Spleen (tissue), 11 donors: ENCODE measurements at regions not wholly inside any gene's neighbourhood (a gene's known extent, or its start where the extent isn't known, plus 50 kb on each side); places are given as distances from the start of the nearest gene placed in this dataset.
"Not testable (repeated sequence)": the region's sequence is repeated elsewhere in the genome, so short reads cannot be mapped to it uniquely, and the experiment has no call there.

Source experiments
- DNase-seq: peaks from one replicate; pipeline ENCODE4 v3.0.0-alpha.2; 2020
- H3K27ac ChIP-seq, 8 donors: fragments of 200-600 bp; sonication (generic) in 7 of 8; 1 replicate in 4 of 8; 2 replicates in 4 of 8; pipeline versions ENCODE4 v1.5.0 to v1.8.0; 2016 to 2021; ENCODE audit warnings: inconsistent platforms in 4 of 8, mild to moderate bottlenecking in 4 of 8, moderate library complexity in 1 of 8
- H3K27me3 ChIP-seq, 7 donors: fragments of 200-600 bp; sonication (generic) in 6 of 7; replicated peaks in 1 of 7; 1 replicate in 4 of 7; 2 replicates in 3 of 7; pipeline versions ENCODE4 v1.5.0 to v1.8.0; 2016 to 2021; ENCODE audit warnings: inconsistent platforms in 3 of 7, mild to moderate bottlenecking in 1 of 7
- H3K36me3 ChIP-seq, 6 donors: fragments of 200-600 bp; sonication (generic) in 5 of 6; 1 replicate in 4 of 6; 2 replicates in 2 of 6; pipeline versions ENCODE4 v1.5.0 to v1.8.0; 2016 to 2021; ENCODE audit warnings: inconsistent platforms in 2 of 6
- H3K4me1 ChIP-seq, 6 donors: fragments of 200-600 bp; sonication (generic) in 5 of 6; 1 replicate in 3 of 6; 2 replicates in 3 of 6; pipeline versions ENCODE4 v1.5.0 to v1.8.0; 2016 to 2021; ENCODE audit warnings: inconsistent platforms in 3 of 6
- H3K4me3 ChIP-seq, 8 donors: fragments of 200-600 bp; sonication (generic) in 7 of 8; 1 replicate in 4 of 8; 2 replicates in 4 of 8; pipeline versions ENCODE4 v1.5.0 to v1.8.0; 2016 to 2021; ENCODE audit warnings: inconsistent platforms in 4 of 8, mild to moderate bottlenecking in 4 of 8, moderate library complexity in 2 of 8
- H3K9me3 ChIP-seq, 8 donors: fragments of 200-600 bp; sonication (generic) in 7 of 8; 1 replicate in 4 of 8; 2 replicates in 4 of 8; pipeline versions ENCODE4 v1.5.0 to v1.8.0; 2016 to 2021; ENCODE audit warnings: inconsistent platforms in 4 of 8
- POLR2A ChIP-seq, 3 donors: fragments of 450-650 bp; IDR thresholded peaks; one replicate each; pipeline ENCODE4 v1.5.1; 2017; ENCODE audit warnings: antibody characterized with exemption in 3 of 3, mild to moderate bottlenecking in 1 of 3
- POLR2AphosphoS5 ChIP-seq, 3 donors: sonication (generic); formaldehyde crosslinking; IDR thresholded peaks; one replicate each; pipeline ENCODE4 v1.5.1; 2017; ENCODE audit warnings: antibody characterized with exemption in 3 of 3
- WGBS, 5 donors: extraction: QIAGEN DNeasy Blood & Tissue Kit in 3 of 5; methylation state at CpG; one replicate each; pipeline versions ENCODE4 v1.1.5 to v1.1.7; 2013 to 2018; 5-methylcytosine and 5-hydroxymethylcytosine counted together
- intact Hi-C: fragments of 100-400 bp; cut with DNase I; formaldehyde crosslinking; loops from one replicate; pipeline ENCODE4 v1.15.0; 2023; ENCODE audit warnings: low total_unique reads
- TF ChIP-seq, protein P1 (sequence below), 11 experiments: fragments of 200-600 bp in 7 of 11; fragments of 450-650 bp in 4 of 11; sonication (generic) in 4 of 11; IDR thresholded peaks in 8 of 11; conservative IDR thresholded peaks in 3 of 11; 1 replicate in 7 of 11; 2 replicates in 4 of 11; pipeline versions ENCODE4 v1.4.0 to v1.8.0; 2016 to 2021; ENCODE audit warnings: antibody characterized with exemption in 11 of 11, inconsistent platforms in 4 of 11, mild to moderate bottlenecking in 1 of 11
- donor health status: healthy with polysubstance abuse.
- donor health status: DM: no; HTN: no; CAD: no; lungs with moderate emphysema.
- donor health status: DM: no; HTN: no; CAD: no.
- donor health status: Bipolar disorder and iron deficiency.
- donor health status: healthy.
- donor health status: DM: no; HTN: no; CAD: no.
- donor health status: DM: yes; HTN: yes; CAD: no.

DNA sequence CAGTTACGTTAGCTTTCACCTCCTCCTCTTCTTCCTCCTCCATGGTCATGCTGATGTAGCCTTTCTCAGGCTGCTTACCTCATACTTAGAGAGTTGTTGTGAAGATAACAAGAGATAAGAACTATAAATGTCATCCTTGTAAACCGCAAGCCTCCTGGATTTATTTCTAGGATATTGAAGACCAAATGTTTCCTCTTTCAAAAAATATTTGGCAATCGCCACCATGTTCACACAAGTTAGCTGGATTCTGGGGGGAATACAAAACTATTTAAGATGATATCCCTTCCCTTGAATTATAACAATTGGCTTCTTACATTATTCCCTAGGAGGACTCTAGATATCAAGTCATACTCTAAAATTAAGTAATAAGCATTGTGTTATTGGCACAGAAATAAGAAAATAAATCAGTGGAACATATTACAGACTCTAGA, 99.8 kb upstream of the PLEKHG1 start:
- WGBS, 5 donors = 69 to 88% (median 71%) methylated on average over 3 of the region's 3 CpGs
- no peaks in the 10 kb centered on the region for H3K4me1 ChIP-seq
- H3K27ac ChIP-seq = no peak overlapping the region
- H3K36me3 ChIP-seq = no peaks in the 10 kb centered on the region
- intact Hi-C loops = no loop called here
- no peak overlapping the region for H3K4me3 ChIP-seq
- TF ChIP-seq, protein P1, sequence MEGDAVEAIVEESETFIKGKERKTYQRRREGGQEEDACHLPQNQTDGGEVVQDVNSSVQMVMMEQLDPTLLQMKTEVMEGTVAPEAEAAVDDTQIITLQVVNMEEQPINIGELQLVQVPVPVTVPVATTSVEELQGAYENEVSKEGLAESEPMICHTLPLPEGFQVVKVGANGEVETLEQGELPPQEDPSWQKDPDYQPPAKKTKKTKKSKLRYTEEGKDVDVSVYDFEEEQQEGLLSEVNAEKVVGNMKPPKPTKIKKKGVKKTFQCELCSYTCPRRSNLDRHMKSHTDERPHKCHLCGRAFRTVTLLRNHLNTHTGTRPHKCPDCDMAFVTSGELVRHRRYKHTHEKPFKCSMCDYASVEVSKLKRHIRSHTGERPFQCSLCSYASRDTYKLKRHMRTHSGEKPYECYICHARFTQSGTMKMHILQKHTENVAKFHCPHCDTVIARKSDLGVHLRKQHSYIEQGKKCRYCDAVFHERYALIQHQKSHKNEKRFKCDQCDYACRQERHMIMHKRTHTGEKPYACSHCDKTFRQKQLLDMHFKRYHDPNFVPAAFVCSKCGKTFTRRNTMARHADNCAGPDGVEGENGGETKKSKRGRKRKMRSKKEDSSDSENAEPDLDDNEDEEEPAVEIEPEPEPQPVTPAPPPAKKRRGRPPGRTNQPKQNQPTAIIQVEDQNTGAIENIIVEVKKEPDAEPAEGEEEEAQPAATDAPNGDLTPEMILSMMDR (IDR thresholded peaks at IDR 0.05 in 8 of 11, conservative IDR thresholded peaks at IDR 0.05 in 3 of 11) = no peak
- no peak for TF ChIP-seq POLR2AphosphoS5 (IDR thresholded peaks at IDR 0.05)
- TF ChIP-seq POLR2A (IDR thresholded peaks at IDR 0.05) = no peak
- H3K9me3 ChIP-seq = peaks cover 0 to 6% (median 0%) of the 10 kb centered on the region in 8 donors
- DNase-seq = no peak
- no peaks in the 10 kb centered on the region for H3K27me3 ChIP-seq

DNA sequence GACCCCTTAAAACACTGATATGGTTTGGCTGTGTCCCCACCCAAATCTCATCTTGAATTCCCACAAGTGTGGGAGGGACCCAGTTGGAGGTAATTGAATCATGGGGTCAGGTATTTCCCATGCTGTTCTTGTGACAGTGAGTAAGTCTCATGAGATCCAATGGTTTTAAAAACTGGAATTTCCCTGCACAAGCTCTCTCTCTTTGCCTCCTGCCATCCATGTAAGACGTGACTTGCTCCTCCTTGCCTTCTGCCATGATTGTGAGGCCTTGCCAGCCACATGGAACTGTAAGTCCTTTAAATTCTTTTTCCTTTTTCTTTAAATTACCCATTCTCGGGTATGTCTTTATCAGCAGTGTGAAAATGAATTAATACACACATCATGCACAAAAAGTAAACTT, 99.1 kb upstream of the PLEKHG1 start:
- H3K4me1 ChIP-seq, H3K9me3 ChIP-seq, H3K27me3 ChIP-seq, intact Hi-C loops, DNase-seq, H3K4me3 ChIP-seq, H3K36me3 ChIP-seq, H3K27ac ChIP-seq: not testable (repeated sequence)
- WGBS, 5 donors = 79 to 87% (median 85%) methylated on average over 2 of the region's 2 CpGs

DNA sequence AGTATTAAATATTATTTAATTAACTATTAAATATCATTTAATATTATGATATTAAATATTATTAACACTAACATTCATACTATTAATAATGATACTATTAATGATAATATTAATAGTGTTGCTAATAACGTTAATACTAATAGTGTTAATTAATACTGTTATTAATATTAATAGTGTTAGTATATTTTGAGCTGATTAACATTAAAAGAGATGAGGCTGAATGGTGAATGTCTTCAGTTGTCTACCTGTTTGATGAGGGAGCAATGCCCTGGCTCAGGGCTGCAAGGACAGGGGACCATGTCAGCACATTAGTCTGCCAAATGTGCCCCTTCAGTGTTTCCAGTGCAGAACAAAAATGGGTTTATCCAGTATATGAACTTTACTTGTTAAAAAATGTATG, 96.6 kb upstream of the PLEKHG1 start:
- TF ChIP-seq POLR2A (IDR thresholded peaks at IDR 0.05) (no peak), POLR2AphosphoS5 (IDR thresholded peaks at IDR 0.05) (no peak)
- TF ChIP-seq, protein P1 (IDR thresholded peaks at IDR 0.05 in 8 of 11, conservative IDR thresholded peaks at IDR 0.05 in 3 of 11) = no peak
- Histone ChIP-seq H3K9me3 (peaks cover 0 to 6% (median 0%) of the 10 kb centered on the region in 8 donors), H3K36me3 (no peaks in the 10 kb centered on the region), H3K4me3 (no peak overlapping the region), H3K27me3 (no peaks in the 10 kb centered on the region), H3K27ac (no peak overlapping the region), H3K4me1 (no peaks in the 10 kb centered on the region)
- DNase-seq = no peak
- 80 to 100% (median 93%) methylated on average over 1 of the region's 1 CpG for WGBS, 5 donors
- intact Hi-C loops = no loop called here

DNA sequence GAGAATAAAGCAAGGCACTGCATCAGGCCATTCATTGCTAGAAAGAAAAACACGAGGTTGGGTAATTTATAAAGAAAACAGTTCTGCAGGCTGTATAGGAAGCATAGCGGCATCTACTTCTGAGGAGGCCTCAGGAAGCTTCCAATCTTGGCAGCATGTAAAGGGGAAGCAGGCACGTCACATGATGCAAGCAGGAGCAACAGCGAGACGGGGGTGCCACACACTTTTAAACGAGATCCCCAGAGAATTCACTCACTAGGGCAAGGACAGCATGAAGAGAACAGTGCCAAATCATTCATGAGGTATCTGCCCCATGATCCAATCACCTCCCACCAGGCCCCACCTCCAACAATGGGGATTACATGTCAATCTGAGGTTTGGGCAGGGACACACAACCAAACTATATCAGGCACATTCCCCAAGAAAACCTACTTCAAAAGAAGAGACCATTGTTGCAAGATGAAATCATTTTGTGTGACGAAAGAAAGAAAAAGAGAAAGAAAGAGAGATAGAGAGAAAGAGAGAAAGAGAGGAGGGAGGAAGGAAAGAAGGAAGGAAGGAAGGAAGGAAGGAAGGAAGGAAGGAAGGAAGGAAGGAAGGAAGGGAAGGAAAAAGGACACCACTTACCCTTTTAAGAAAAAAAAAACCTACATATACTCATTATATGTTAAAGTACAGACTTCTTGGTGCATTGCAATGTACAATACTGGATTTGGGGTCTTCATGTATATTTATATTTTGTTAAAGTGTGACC, 95.9 kb upstream of the PLEKHG1 start:
- 80 to 86% (median 84%) methylated on average over 7 of the region's 7 CpGs for WGBS, 5 donors
- DNase-seq = no peak
- TF ChIP-seq, protein P1 (IDR thresholded peaks at IDR 0.05 in 8 of 11, conservative IDR thresholded peaks at IDR 0.05 in 3 of 11) = no peak
- no peaks in the 10 kb centered on the region for H3K36me3 ChIP-seq
- no peaks in the 10 kb centered on the region for H3K4me1 ChIP-seq
- H3K27ac ChIP-seq = no peak overlapping the region
- no peak overlapping the region for H3K4me3 ChIP-seq
- H3K9me3 ChIP-seq = peaks cover 0 to 6% (median 0%) of the 10 kb centered on the region in 8 donors
- intact Hi-C loops = no loop called here
- no peaks in the 10 kb centered on the region for H3K27me3 ChIP-seq

DNA sequence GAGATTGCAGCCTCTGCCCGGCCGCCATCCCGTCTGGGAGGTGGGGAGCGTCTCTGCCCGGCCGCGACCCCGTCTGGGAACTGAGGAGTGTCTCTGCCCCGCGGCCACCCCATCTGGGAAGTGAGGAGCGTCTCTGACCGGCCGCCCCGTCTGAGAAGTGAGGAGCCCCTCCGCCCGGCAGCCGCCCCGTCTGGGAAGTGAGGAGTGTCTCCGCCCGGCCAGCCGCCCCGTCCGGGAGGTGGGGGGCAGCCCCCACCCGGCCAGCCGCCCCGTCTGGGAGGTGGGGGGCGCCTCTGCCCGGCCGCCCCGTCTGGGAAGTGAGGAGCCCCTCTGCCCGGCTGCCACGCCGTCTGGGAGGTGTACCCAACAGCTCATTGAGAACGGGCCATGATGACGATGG, 92.3 kb upstream of the PLEKHG1 start:
- intact Hi-C loops, H3K4me3 ChIP-seq, DNase-seq, H3K9me3 ChIP-seq, H3K27ac ChIP-seq, H3K36me3 ChIP-seq, H3K4me1 ChIP-seq, H3K27me3 ChIP-seq: not testable (repeated sequence)
- 90 to 96% (median 93%) methylated on average over 26 to 35 of the region's 35 CpGs for WGBS, 5 donors
